GM19328 (cell line): ENCODE measurements at regions not wholly inside any gene's neighbourhood (a gene's known extent, or its start where the extent isn't known, plus 50 kb on each side); places are given as distances from the start of the nearest gene placed in this dataset.
"Not testable (repeated sequence)": the region's sequence is repeated elsewhere in the genome, so short reads cannot be mapped to it uniquely, and the experiment has no call there.

Source experiments
- ATAC-seq: cut with Tn5 transposase; IDR thresholded peaks from one replicate; pipeline ENCODE4 v1.9.1; 2021; ENCODE audit warnings: mild to moderate bottlenecking, moderate library complexity; ENCODE audit not compliant: unreplicated experiment

- ATAC-seq = no peak
These were observed 137.1 kb downstream of the ELOVL4 start for GRCh38 chr6:79810185-79810705.

GRCh38 chr6:79808921-79809320 is 138.4 kb downstream of the ELOVL4 start:
- ATAC-seq = no peak

GRCh38 chr6:79806661-79807060 is 140.7 kb downstream of the ELOVL4 start:
- not testable (repeated sequence) for ATAC-seq

GRCh38 chr6:79804732-79805131 is 142.6 kb downstream of the ELOVL4 start:
- no peak for ATAC-seq

GRCh38 chr6:79803917-79804316 is 143.4 kb downstream of the ELOVL4 start:
- ATAC-seq = no peak

GRCh38 chr6:79802657-79803300 is 144.6 kb downstream of the ELOVL4 start:
- ATAC-seq = no peak

- no peak for ATAC-seq
These were observed 146.0 kb downstream of the ELOVL4 start for GRCh38 chr6:79801362-79801761.

- no peak for ATAC-seq
These were observed 148.5 kb downstream of the ELOVL4 start for GRCh38 chr6:79798841-79799240.

- no peak for ATAC-seq
These were observed 149.4 kb downstream of the ELOVL4 start for GRCh38 chr6:79797912-79798311.

GRCh38 chr6:79797163-79797764 is 150.1 kb downstream of the ELOVL4 start:
- ATAC-seq = no peak

- no peak for ATAC-seq
These were observed 151.2 kb downstream of the ELOVL4 start for GRCh38 chr6:79796197-79796596.

- ATAC-seq = no peak
These were observed 157.5 kb downstream of the ELOVL4 start for GRCh38 chr6:79789896-79790295.

GRCh38 chr6:79788756-79789155 is 157.6 kb downstream of the SH3BGRL2 start:
- no peak for ATAC-seq

GRCh38 chr6:79787626-79788025 is 156.5 kb downstream of the SH3BGRL2 start:
- no peak for ATAC-seq

- no peak for ATAC-seq
These were observed 153.2 kb downstream of the SH3BGRL2 start for GRCh38 chr6:79784395-79784753.

GRCh38 chr6:79783670-79784394 is 152.7 kb downstream of the SH3BGRL2 start:
- no peak for ATAC-seq

- no peak for ATAC-seq
These were observed 151.9 kb downstream of the SH3BGRL2 start for GRCh38 chr6:79782792-79783580.

- no peak for ATAC-seq
These were observed 150.8 kb downstream of the SH3BGRL2 start for GRCh38 chr6:79781916-79782315.

- ATAC-seq = no peak
These were observed 149.8 kb downstream of the SH3BGRL2 start for GRCh38 chr6:79780881-79781280.

- no peak for ATAC-seq
These were observed 147.7 kb downstream of the SH3BGRL2 start for GRCh38 chr6:79778816-79779215.
